ENCODE measurements at regions not wholly inside any gene's neighbourhood (a gene's known extent, or its start where the extent isn't known, plus 50 kb on each side); places are given as distances from the start of the nearest gene placed in this dataset.
"Not testable (repeated sequence)": the region's sequence is repeated elsewhere in the genome, so short reads cannot be mapped to it uniquely, and the experiment has no call there.

DNA sequence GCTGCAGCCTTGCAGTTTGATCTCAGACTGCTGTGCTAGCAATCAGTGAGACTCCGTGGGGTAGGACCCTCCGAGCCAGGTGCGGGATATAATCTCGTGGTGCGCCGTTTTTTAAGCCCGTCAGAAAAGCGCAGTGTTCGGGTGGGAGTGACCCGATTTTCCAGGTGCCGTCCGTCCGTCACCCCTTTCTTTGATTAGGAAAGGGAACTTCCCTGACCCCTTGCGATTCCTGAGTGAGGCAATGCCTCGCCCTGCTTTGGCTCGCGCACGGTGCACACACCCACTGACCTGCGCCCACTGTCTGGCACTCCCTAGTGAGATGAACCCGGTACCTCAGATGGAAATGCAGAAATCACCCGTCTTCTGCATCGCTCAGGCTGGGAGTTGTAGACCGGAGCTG is 203.2 kb downstream of the SNCAIP start:
- not testable (repeated sequence) for DNase-seq

DNA sequence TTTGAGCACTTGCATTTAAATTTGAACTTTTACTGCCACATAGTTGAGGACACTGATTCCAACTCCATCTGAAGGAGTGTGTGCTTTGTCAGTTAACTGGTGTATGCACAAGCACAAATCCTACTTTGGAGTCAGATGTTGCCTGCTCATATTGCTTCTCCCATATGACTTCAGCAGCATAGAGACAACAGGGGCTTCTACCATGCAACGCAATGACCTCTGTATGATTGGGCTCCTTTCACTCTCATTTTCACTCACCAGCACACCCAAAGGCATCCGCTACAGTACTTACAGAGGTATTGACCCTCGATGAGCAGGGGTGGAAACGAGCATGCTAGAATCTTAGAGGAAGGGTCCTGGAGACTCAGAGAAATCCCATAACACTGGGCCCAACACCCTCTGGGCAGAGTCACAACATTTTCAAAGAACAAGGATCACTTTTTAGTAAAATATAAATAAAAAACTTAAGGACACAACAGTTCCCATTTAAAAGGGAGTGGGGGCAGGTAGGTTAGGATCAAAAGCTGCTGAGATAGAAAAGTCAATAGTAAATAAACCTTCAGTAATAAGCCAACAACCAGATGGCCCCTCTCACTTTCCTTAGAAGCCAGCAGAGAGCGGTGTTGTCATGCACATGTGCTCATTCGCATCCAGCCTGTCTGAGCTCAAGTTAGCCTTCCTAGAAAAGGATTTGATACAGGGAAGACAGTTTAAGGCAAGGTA is 203.8 kb downstream of the SNCAIP start:
- DNase-seq: peak; percentile 79 to 89

DNA sequence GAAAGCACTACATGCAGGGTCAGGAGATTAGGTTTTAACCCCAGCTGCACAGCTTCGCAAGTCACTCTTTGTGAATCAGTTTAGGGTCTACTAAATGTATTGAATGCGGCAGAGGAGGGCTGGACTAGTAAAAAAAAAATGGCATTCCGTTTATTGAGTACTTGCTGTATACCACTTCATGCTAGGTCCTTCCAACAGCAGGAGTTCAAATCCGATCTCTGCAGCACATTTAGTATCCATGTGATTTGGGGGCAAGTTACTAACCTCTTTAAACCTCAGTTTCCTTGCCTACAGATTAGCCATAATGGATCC is 204.4 kb downstream of the SNCAIP start:
- DNase-seq: no peak

DNA sequence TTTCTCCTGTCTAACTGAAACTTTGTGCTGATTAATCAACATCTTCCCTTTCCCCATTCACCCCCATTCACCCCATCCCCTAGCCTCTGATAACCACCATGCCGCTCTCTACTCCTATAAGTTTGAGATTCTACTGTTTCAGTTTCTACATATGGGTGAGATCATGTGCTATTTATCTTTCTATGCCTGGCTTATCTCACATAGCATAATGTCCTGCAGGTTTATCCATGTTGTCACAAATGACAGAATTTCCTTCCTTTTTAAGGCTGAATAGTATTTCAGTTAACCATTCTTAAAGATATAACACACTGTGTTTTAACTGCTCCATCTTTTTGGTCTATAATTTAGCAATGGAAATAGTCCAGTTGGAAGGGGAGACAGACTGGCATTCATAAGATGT is 205.1 kb downstream of the SNCAIP start:
- DNase-seq: no peak

DNA sequence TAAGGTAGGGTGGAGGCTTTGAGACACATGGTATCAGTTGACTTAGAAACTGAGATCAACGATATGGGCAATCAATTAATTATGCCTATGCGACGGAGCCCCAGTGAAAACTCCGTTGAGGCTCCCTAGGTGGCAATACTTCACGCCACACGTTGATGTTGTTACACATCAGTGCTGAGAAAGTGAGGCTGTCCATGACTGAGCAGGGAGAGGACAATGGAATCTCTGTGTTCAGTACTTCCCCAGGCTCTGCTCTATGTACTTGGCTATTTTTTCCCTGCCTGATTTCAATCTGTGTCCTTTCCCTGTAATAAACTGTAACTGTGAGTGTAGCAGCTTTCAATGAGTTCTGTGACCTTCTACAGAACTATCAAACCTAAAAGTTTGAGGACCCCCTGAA is 211.7 kb downstream of the SNCAIP start:
- no peak for DNase-seq

DNA sequence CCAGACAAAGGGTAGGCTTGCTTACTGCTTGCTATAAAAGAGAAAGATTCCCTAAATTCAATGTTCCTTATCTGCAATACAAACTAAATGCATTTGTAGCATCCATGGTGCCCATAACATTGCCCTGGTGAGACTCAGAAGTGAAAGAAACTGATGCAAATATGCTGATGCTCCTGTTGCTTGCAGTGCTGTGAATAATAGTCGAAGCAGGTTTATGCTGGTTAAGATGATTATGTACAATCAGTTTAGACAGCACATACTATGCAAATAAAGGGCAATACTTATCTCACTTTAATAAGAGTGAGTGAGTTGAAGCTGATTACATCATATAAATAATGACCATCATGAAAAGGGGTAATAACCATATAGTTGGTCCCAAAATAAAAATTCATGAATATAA is 215.5 kb downstream of the SNCAIP start:
- no peak for DNase-seq

DNA sequence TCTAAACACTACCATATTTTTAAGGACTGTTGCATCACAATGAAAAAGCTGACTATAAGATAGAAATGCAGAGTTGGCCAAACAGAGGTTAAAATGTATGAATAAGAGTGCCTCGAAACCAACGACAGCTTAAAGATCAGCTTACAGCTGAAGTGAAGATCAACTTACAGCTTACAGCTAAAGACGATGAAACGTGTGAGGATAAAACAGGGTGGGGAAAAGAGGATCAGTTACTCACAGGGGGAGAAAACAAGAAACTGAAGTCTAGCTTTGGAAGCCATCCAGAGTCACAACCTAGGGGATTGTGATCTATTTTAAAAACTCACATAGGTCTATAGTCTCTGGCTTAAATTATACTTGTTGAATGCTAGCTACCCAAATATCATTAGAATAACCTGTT is 220.0 kb downstream of the SNCAIP start:
- no peak for DNase-seq

DNA sequence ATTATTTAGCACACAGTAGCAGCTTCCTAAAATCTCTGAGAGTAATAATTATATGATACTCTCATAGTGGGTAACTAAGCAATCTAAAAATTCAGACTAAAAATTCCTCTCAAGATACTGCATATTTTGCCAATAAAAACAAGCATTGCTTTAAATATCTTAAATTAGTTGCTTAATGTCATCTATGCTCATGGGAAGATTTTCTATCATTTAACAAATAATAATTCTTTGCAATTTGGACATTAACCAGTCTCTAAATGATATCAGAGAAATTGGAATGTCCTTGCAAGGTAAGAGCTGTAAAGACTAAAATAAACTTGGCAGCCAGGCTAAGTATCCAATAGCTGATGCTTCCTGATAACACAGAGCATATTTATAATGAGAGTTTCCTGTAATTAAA is 221.8 kb downstream of the SNCAIP start:
- DNase-seq: no peak

DNA sequence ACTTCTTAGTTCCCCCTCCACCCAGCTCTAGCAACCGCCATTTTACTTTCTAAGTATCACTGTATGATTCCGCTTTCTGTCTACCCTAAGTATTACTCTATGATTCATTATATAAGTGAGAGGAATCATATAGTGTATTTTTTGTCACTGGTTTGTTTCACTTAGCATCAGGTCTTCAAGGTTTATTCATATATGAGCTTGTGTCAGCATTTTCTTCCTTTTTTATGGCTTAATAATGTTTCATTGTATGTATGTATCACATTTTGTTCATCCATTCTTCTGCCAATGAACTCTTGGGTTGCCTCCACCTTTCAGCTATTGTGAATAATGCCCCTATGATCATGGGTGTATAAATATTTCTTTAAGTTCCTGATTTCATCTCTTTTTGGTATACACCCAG is 222.8 kb downstream of the SNCAIP start:
- no peak for DNase-seq

DNA sequence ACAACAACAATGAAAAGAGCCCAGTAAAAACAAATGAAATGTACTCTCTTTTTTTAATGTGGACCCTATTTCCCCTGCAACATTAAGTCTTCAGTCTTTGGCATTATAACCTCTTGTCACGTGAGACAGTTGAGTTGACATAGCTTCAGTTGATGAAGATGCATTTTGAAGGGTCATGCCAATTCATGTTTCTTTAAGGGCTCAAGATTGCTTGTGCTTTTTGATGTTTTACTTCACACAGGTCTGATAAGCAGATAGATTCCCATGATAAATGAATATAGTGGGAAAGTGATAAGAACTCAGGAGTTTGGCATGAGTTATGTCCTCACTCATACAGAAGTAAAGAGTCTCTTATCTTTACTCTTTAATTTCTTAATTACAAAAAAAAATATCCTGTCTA is 229.4 kb downstream of the SNCAIP start:
- no peak for DNase-seq

DNA sequence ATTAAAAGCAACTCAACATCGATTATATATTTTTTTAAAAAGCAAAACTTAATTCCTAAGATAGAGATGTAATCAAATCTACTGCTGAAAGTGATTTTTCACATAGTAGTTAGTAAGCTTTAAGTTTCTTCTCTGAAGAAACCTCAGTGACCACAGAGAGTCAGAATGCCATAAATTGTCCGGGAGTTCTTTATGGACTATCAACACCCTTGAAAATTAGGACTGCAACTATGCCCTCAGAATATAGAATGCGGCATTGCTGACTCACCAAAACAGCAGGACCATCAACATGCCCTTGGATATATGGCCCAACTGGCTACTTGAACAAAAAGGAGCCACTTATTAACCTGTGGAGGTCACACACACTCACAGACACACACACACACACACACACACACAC is 228.9 kb upstream of the SNX2 start:
- DNase-seq: no peak

DNA sequence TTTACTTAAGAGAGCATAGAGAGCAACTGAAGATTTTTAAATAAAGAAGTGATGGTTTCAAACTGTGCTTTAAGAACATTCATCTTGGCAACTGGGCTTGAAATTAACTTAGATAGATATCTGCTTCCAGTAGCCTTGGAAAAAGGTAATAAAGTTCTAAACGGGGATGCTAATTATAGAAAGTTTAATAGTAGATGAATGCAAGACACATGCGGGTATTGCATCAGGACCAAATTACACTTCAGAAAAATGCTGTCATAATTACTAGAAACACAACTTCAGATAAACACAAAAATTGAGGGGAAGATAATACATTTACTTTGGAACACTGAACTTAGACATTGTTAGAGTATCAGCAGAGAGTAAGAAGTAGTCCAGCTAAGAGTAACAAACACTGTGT is 227.7 kb upstream of the SNX2 start:
- DNase-seq: no peak

DNA sequence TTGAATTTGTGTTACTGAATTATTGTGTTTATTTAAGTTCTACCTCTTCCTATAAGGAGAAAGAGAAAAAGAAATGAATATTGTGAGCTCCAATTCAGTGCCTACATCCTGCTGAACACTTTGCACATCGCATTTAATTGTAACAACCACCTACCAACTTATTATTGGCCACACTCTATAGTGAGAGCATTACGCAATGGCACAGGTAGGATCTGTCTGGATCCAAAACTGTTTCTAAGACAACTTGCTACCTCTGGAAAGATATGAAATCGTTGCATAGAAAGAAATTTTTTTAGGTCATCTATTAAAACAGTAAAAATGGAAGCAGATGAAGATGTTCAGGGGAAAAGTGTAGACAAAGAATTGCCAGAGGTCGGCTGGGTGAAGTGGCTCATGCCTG is 227.2 kb upstream of the SNX2 start:
- DNase-seq: no peak

DNA sequence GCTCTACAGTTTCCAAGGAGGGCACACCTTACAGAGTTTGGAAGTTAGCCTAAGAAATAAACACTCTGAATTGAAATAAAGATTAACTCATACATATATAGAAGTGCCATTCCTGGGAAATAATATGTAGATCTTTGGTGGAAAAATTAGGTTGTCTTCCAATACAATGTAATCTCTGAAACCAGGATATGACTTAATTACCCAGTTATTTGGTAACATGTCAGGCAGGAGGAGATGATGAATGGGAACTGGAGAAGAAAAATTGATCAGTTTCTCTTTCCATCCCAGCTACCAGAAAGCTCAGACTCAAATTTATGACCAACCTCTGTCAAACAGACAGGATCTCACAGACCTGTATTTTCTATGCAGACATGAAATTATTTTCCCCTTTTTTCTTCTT is 215.2 kb upstream of the SNX2 start:
- DNase-seq: no peak

DNA sequence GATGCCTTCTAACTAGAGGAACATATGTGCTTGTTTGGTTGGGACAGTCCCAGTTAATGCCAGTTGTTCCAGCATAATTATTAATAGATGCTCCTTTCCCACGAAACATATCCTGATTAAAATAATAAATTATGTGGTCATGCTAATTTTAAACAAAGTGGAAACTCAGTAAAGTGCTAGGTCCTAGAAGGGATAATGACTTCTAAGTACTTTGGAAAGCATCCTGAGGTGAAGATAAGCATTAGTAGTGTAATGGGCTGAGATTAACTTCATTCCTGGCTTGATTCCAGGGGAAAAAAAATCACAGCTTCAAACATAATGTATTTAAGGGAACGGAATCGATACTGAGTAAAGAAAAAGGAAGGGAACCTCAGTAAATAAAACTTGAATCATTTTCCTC is 213.7 kb upstream of the SNX2 start:
- DNase-seq: no peak

DNA sequence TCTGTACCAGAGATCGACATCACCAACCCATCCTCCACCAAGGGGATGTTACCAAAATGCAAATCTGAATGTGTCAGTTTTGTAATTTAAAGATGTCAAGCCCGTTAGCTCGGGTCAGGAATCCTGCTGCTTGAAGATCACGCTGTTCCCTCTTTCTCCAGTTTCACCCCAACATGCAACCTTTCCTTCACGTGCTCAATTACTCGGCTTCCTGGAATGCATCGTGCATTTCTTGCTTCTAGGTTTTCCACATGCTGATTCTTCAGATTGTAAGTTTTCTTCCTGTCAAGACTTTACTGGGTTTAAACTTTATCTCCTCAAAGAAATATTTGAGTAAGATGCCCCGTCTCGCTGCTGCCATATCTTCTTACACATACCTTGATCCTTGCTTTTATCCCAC is 209.5 kb upstream of the SNX2 start:
- DNase-seq: no peak

DNA sequence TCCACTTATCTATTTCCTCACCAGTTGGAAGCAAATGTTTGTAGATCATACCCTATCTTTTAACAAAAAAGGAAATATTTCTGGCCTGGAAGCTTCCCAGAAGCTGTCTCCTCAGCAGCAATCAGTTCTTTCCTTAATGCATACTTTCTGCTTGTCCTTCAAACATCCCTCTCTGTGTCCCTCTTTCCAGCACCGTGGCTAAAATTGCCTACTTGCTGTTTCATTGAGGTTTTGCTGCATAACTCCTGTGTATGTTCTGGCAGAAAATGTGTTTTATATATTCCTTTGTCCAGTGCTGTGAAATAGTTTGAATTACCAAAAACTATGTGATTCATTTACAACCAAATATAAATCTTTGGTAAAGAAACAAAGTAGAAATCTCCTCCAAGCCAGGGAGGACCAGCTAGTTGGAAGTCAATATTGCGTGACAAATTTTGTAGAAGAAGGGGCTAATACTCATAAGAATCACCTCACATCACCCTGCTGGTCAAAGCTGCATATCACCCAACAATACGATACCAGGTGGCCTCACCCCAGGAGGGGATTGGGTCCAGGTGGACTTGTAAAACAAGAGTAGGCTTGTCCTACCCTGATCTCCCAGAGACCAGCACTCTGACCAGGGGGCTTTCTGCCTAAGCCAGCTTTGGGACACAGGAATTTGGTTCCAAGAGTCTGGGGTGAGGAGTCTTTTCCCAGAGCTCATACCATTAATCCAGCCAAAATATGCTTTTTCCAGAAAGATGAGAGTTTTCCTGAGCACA is 198.4 kb upstream of the SNX2 start:
- no peak for DNase-seq

DNA sequence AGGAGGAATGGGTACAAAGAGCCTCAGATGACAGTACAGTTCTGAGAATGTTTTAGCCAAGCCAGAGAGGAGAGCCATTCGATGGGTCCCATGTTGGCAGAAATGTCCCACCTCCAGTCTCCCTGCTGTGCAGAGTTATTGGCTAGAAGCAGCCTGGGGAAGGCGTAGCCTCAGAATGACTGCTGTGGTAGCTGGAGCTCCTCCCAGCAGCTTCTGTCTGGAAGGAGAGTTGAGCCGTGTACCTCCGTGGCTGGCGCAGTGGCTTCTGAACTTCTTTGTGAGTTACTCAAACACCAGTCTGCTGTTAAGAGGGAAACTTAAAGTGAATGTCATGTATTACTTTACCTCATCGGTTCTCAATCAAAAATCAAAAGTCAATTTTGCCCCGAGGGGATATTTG is 193.3 kb upstream of the SNX2 start:
- no peak for DNase-seq

DNA sequence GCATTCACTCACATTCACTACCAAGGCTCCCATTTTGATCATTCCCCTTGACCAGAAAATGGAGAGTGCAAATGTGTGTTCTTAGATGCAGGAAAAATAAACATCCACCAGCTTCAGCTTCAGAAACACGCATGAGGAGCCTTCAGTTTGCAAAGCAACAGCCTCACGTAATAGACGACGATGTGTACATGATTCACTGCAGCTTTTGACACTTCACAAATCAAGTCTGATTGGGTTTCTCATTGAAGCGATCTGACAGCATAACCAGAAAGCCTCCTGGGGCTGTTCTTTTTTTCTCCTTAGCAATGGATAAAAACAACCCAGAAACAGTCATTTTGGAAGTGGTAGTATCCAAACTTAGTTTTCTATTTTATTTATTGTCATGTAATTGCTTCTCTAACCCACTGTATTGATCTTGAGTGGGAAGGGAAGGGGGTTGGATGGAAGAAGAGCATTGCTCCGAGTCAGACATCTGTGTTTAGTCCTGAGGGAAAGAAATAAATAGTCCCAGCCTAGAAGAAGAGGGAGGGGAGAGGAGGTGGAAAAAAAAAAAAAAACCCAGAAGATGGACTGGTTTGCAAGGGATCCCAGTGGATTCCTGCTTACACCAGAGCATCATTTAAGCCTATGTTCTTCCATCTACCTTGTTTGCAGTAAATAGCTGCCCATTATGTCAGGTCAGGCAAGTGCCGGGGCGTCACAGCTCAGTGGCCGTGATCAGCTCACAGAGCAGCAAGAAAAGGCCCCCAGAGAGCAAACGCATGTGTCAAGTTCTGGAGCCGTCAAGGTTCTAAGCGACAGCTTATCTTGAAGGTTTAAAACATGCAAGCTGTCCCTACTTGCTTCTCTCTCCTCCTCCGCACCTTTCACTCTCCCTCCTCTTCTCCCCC is 190.2 kb upstream of the SNX2 start:
- DNase-seq: no peak

DNA sequence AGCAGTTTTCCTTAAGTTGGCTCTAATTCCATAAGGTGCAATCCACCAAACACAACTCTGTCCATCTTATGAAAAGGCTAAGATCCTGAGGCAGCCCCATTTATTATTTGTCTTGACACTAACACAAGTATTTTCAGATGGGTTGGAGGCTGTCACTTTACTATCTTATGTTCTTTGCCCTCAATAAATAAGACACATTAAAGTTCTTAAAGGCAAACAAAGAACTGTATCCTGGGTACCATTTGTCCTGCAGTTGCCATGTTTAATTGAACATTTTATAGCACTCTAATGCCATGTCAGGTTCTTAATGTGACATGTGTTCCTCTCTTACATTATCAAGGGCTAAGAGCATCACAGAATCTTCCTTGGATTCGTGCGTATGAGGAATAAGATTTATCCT is 189.5 kb upstream of the SNX2 start:
- DNase-seq: no peak

DNA sequence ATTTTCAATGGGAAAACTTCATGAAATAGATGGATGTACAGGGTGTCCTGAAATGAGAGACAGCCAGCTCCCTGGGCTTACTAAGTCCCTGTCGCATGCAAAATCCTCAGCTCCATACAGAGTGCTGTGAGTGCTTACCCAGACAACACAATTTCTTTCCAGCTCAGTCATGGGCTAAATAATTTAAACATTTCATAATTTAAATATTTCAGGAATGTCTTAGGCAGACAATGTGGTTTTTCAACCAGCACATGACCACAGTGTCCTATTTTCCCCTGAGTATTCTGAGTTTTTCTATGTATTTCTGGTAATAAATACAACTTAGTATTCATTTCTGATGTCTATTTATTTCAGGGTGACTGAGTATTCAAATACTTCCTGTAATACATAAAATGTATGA is 188.5 kb upstream of the SNX2 start:
- DNase-seq: no peak

DNA sequence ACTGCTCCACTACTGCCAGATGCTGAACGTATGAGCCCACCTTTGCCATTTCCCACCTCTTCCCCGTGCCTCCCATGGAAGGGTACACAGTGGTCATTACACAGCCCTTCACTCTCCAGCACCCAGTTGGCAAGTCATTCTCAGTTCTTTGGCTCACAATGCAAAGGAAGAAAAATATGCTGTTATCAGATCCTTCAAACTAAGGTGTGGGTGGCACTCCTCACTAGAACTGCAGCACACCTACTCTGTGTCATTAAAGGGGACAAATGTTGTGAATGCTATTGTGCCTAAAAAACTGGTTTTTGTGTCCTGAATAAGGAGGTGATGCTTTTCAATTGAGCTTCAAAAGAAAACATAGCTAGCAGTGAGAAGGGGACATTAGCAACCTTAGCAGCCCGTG is 183.1 kb upstream of the SNX2 start:
- no peak for DNase-seq

DNA sequence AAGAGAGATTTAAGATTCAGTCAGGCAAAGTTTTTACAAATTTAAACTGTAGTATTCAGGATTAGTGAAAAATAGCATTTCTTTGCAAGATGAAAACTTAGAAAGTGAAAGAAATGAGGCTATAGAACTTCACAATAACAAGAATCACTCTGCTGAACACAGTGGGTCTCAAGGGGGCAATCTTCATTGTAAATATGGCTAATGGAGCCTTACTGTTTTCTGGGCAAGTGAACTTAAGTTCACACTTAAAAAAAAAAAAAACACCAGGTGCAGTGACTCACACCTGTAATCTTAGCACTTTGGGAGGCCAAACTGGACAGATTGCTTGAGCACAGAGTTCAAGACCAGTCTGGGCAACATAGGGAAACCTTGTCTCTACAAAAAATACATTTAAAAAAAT is 175.9 kb upstream of the SNX2 start:
- no peak for DNase-seq

DNA sequence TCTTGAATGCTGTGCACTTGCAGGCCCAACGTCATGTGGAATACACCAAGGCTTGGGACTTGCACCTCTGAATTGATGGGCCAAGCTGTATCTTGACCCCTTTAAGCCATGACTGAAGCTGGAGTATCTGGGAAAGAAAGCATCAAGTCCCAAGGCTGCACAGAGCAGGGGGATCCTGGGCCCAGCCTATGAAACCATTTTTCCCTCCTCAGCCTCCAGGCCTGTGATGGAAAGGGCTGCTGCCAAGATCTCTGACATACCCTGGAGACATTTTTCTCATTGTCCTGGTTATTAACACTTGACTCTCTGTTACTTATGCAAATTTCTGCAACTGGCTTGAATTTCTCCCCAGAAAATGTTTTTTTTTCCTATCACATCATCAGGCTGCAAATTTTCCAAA is 174.0 kb upstream of the SNX2 start:
- DNase-seq: no peak
